Activated naive CD4-positive, alpha-beta T cell treated with anti-CD3 and anti-CD28 coated beads, Interleukin-2, amount 50 U/mL, for 72 hours (primary cell): ENCODE measurements at regions not wholly inside any gene's neighbourhood (a gene's known extent, or its start where the extent isn't known, plus 50 kb on each side); places are given as distances from the start of the nearest gene placed in this dataset.

Source experiments
- ATAC-seq, 2 donors: fragments of 150-1000 bp; cut with Tn5 transposase; 2 replicates each; pipeline ENCODE4 v1.10.0; 2021; ENCODE audit warnings: mild to moderate bottlenecking in 2 of 2, moderate library complexity in 2 of 2
- DNase-seq, 2 donors: peaks; one replicate each; pipeline ENCODE4 v3.0.0; 2021 to 2022; ENCODE audit warnings: low spot score in 2 of 2
- H3K27ac Mint-ChIP-seq, 2 donors: one replicate each; pipeline ENCODE4 v1.8.0; 2022; ENCODE audit warnings: mild to moderate bottlenecking in 2 of 2, mixed read lengths in 2 of 2
- H3K36me3 Mint-ChIP-seq, 2 donors: one replicate each; pipeline ENCODE4 v1.8.0; 2022; ENCODE audit warnings: mixed read lengths in 2 of 2
- H3K9me3 Mint-ChIP-seq, 2 donors: one replicate each; pipeline ENCODE4 v1.8.0; 2022; ENCODE audit warnings: mixed read lengths in 2 of 2

GRCh38 chrX:147859666-147860065 is 52.1 kb upstream of the FMR1 start:
- DNase-seq: no peak
- H3K27ac Mint-ChIP-seq: no peak overlapping the region
- no peaks in the 10 kb centered on the region for H3K36me3 Mint-ChIP-seq
- no peak for ATAC-seq
- H3K9me3 Mint-ChIP-seq: no peaks in the 10 kb centered on the region
